Aorta (tissue), 5 donors: ENCODE measurements at regions not wholly inside any gene's neighbourhood (a gene's known extent, or its start where the extent isn't known, plus 50 kb on each side); places are given as distances from the start of the nearest gene placed in this dataset.
"Not testable (repeated sequence)": the region's sequence is repeated elsewhere in the genome, so short reads cannot be mapped to it uniquely, and the experiment has no call there.

Source experiments
- ATAC-seq: fragments of 200-7000 bp; cut with Tn5 transposase; one replicate; pipeline ENCODE4 v1.9.1; 2022; ENCODE audit warnings: moderate library complexity; ENCODE audit not compliant: low FRiP score
- DNase-seq, 2 donors: peaks; one replicate each; pipeline ENCODE4 v3.0.0-alpha.2; 2020
- H3K27ac ChIP-seq, 2 donors: one replicate each; pipeline ENCODE4 v1.5.1; 2013; ENCODE audit warnings: low read length in 2 of 2, mild to moderate bottlenecking in 2 of 2, moderate library complexity in 2 of 2, control low read depth in 1 of 2, inconsistent platforms in 1 of 2, low read depth in 1 of 2
- H3K27me3 ChIP-seq, 2 donors: one replicate each; pipeline ENCODE4 v1.6.1; 2013; ENCODE audit warnings: control low read depth in 1 of 2, low read length in 1 of 2, mild to moderate bottlenecking in 1 of 2, moderate library complexity in 1 of 2; ENCODE audit not compliant: insufficient read depth in 2 of 2, control insufficient read depth in 1 of 2
- H3K36me3 ChIP-seq, 2 donors: one replicate each; pipeline ENCODE4 v1.6.1; 2013; ENCODE audit warnings: control low read depth in 1 of 2, low read length in 1 of 2, mild to moderate bottlenecking in 1 of 2; ENCODE audit not compliant: insufficient read depth in 2 of 2, control insufficient read depth in 1 of 2
- H3K4me1 ChIP-seq, 2 donors: one replicate each; pipeline ENCODE4 v1.6.1; 2013; ENCODE audit warnings: low read length in 2 of 2, control low read depth in 1 of 2, mild to moderate bottlenecking in 1 of 2, moderate library complexity in 1 of 2; ENCODE audit not compliant: insufficient read depth in 2 of 2, control insufficient read depth in 1 of 2
- H3K4me3 ChIP-seq, 2 donors: one replicate each; pipeline ENCODE4 v1.5.1; 2013; ENCODE audit warnings: low read length in 2 of 2, control low read depth in 1 of 2, mild to moderate bottlenecking in 1 of 2
- H3K9me3 ChIP-seq: one replicate; pipeline ENCODE4 v1.6.1; 2013; ENCODE audit warnings: mild to moderate bottlenecking, low read length; ENCODE audit not compliant: control insufficient read depth
- WGBS, 2 donors: extraction: QIAGEN DNeasy Blood & Tissue Kit; methylation state at CpG; one replicate each; pipeline ENCODE4 v1.1.7; 2013; 5-methylcytosine and 5-hydroxymethylcytosine counted together
- intact Hi-C, 2 donors: fragments of 100-400 bp; cut with DNase I; formaldehyde crosslinking; loops; one replicate each; pipeline versions ENCODE4 v1.14.2 to v1.15.0; 2022
- donor health status: healthy with polysubstance abuse.
- donor health status: Bipolar disorder and iron deficiency.
- donor health status: DM: no; HTN: no; CAD: no.
- donor health status: DM: no; HTN: no; CAD: no.
- donor health status: DM: yes; HTN: yes; CAD: no.

DNA sequence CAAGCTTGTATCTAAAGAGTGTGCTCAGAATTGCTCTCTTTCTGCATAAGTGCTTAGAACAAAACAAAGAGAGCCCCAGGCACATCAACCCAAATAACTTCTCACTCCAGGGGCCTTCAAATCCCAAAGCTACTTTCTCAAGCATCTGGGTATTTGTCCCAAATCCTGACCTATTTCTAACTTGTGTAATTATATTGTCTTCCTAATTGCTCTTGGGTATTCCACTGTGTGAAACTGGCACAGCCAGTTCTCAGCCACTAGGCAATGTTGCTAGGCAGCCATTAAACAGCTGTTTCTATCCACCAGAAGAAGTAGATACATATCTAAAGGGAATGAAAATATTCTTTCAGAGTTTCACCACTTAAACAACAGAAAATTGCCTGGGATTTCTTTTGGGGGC is 198.8 kb downstream of the PRELID2 start:
- ATAC-seq (no peak), DNase-seq (no peak)
- Histone ChIP-seq H3K9me3 (no peaks in the 10 kb centered on the region), H3K4me3 (no peak overlapping the region), H3K4me1 (no peaks in the 10 kb centered on the region), H3K36me3 (no peaks in the 10 kb centered on the region), H3K27me3 (no peaks in the 10 kb centered on the region), H3K27ac (no peak overlapping the region)
- intact Hi-C loops: no loop called here

DNA sequence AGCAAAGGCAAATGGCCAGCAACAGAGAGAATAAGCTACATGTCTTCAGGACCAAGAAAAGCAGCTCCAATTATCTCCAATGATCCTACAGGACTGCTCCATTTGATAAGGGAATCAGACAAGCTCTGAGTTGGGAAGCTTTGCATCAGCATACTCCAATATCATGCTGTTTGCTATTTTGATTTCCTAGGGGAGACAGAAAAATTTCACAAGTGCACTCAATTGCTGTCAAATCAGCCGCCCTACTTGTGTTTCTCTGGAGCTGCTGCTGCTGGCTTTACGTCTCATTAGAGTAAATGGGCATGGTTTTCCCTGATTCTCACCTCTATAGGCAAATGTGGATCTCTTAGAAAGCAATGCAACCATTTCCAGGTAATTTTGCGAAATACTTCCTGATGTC is 201.7 kb downstream of the PRELID2 start:
- DNase-seq: no peak
- intact Hi-C loops: no loop called here
- Histone ChIP-seq H3K27ac (no peak overlapping the region), H3K27me3 (no peaks in the 10 kb centered on the region), H3K9me3 (no peaks in the 10 kb centered on the region), H3K4me1 (no peaks in the 10 kb centered on the region), H3K4me3 (no peak overlapping the region), H3K36me3 (no peaks in the 10 kb centered on the region)
- no peak for ATAC-seq
- 95 to 97% methylated on average over 3 of the region's 3 CpGs for WGBS, 2 donors

DNA sequence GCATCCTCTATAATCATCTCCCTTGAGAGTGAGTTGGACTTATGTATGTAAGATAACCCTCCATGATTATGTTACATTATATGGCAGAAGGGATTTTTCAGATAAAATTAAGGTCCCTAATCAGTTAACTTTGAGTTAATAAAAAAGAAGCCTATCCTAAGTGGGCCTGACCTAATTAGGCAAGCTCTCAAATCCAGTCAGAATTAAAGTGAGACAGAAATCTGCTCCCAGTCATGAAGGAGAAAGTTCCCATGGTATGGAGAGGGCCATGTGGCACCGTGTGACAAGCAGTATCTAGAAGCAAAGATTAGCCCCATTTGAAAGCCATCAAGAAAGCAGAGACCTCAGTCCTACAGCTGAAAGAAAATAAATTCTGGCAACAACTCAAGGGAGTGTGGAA is 202.4 kb downstream of the PRELID2 start:
- Histone ChIP-seq H3K4me1 (no peaks in the 10 kb centered on the region), H3K27me3 (no peaks in the 10 kb centered on the region), H3K4me3 (no peak overlapping the region), H3K9me3 (no peaks in the 10 kb centered on the region), H3K27ac (no peak overlapping the region), H3K36me3 (no peaks in the 10 kb centered on the region)
- ATAC-seq (no peak), DNase-seq (no peak)
- intact Hi-C loops: no loop called here
- WGBS, 2 donors: 52 to 66% methylated on average over 1 of the region's 1 CpG

- intact Hi-C loops: no loop called here
- Histone ChIP-seq H3K4me3 (no peak overlapping the region), H3K4me1 (no peaks in the 10 kb centered on the region), H3K36me3 (no peaks in the 10 kb centered on the region), H3K27me3 (no peaks in the 10 kb centered on the region), H3K9me3 (no peaks in the 10 kb centered on the region), H3K27ac (no peak overlapping the region)
- ATAC-seq (no peak), DNase-seq (no peak)
- 66 to 83% methylated on average over 3 of the region's 3 CpGs for WGBS, 2 donors
Measured at GRCh38 chr5:145629047-145629446, 206.1 kb downstream of the PRELID2 start.

- no peak for ATAC-seq
- H3K36me3 ChIP-seq: no peaks in the 10 kb centered on the region
- intact Hi-C loops: no loop called here
- H3K27ac ChIP-seq: no peak overlapping the region
- no peak for DNase-seq
- H3K4me1 ChIP-seq: no peaks in the 10 kb centered on the region
- H3K4me3 ChIP-seq: no peak overlapping the region
- no peaks in the 10 kb centered on the region for H3K9me3 ChIP-seq
- H3K27me3 ChIP-seq: no peaks in the 10 kb centered on the region
- WGBS, 2 donors: 68 to 69% methylated on average over 4 of the region's 4 CpGs
Measured at GRCh38 chr5:145628525-145628924, 206.6 kb downstream of the PRELID2 start.

DNA sequence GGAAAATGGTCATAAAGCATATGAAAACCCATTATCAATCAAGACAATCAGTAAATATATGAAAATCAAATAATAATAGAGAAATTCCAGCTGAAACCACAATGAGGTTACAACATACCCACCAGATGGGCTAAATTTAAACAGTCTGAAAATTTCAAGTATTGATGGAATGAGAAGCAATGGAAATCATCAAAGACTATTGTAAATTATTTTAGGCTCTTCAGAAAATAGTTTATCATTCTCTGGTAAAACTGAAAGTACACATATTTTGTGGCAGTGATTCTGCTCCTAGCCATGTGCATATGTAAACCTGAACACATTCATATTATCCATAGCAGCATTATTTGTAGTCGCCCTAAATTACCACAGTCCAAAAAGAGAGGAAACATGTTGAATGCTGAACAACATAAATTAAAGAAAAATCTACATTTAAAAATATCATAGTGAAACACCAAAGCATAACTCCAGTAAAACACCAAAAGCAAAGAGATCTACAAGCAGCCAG is 215.3 kb downstream of the PRELID2 start:
- intact Hi-C loops: no loop called here
- 85 to 87% methylated on average over 1 of the region's 1 CpG for WGBS, 2 donors

DNA sequence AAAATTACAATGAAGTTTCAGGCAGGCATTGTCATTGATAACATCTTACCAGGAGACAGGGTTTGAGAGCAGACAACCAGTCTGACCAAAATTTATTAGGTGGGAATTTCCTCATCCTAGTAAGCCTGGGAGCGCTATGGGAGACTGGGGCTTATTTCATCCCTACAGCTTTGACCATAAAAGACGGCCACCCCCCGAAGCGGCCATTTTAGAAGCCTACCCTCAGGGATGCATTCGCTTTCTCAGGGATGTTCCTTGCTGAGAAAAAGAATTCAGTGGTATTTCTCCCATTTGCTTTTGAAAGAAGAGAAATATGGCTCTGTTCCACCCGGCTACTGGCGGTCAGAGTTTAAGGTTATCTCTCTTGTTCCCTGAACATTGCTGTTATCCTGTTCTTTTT is 218.4 kb downstream of the PRELID2 start:
- intact Hi-C loops: not testable (repeated sequence)
- WGBS, 2 donors: 94 to 97% methylated on average over 7 of the region's 7 CpGs

More for the DNA sequence above, 215.3 kb downstream of the PRELID2 start:
- Histone ChIP-seq H3K9me3 (no peaks in the 10 kb centered on the region), H3K27me3 (no peaks in the 10 kb centered on the region), H3K36me3 (no peaks in the 10 kb centered on the region), H3K4me3 (no peak overlapping the region), H3K4me1 (no peaks in the 10 kb centered on the region), H3K27ac (no peak overlapping the region)
- no peak for ATAC-seq
- DNase-seq: no peak

DNA sequence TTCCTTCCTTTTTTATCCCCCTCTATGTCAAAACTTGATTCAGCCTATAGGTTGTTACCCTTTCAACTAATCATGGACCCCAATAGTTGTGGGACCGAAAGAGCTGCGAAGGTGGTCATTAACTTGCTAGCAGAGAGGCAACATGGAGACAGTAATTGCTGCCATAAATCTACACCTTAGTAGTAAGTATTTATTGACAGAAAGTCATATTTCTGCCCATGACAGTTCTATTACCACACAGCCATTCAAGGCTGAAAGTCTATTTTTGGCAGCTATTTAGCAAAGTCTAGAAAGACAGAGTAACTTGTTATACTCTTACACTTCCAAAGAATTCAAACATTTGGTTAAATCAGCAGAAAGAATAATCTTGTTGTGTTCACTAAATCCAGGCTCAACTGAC is 236.2 kb downstream of the PRELID2 start:
- intact Hi-C loops: no loop called here
- Histone ChIP-seq H3K27me3 (no peaks in the 10 kb centered on the region), H3K4me1 (no peaks in the 10 kb centered on the region), H3K9me3 (no peaks in the 10 kb centered on the region), H3K27ac (no peak overlapping the region), H3K4me3 (no peak overlapping the region), H3K36me3 (no peaks in the 10 kb centered on the region)
- no peak for ATAC-seq
- no peak for DNase-seq
- WGBS, 2 donors: 81 to 82% methylated on average over 2 of the region's 2 CpGs

More for the DNA sequence above, 218.4 kb downstream of the PRELID2 start:
- not testable (repeated sequence) for H3K4me3 ChIP-seq, ATAC-seq, DNase-seq, H3K36me3 ChIP-seq, H3K4me1 ChIP-seq, H3K27ac ChIP-seq, H3K9me3 ChIP-seq, H3K27me3 ChIP-seq

GRCh38 chr5:145598184-145598583 is 237.0 kb downstream of the PRELID2 start:
- ATAC-seq: no peak
- intact Hi-C loops: no loop called here
- WGBS, 2 donors: 92 to 93% methylated on average over 5 of the region's 5 CpGs

More at GRCh38 chr5:145598184-145598583, 237.0 kb downstream of the PRELID2 start:
- no peaks in the 10 kb centered on the region for H3K9me3 ChIP-seq
- H3K4me1 ChIP-seq: no peaks in the 10 kb centered on the region
- no peak overlapping the region for H3K4me3 ChIP-seq
- no peaks in the 10 kb centered on the region for H3K36me3 ChIP-seq
- H3K27ac ChIP-seq: no peak overlapping the region
- no peaks in the 10 kb centered on the region for H3K27me3 ChIP-seq
- DNase-seq: no peak
